HG02970 (cell line): ENCODE measurements at regions not wholly inside any gene's neighbourhood (a gene's known extent, or its start where the extent isn't known, plus 50 kb on each side); places are given as distances from the start of the nearest gene placed in this dataset.

Source experiments
- ATAC-seq: cut with Tn5 transposase; IDR thresholded peaks from one replicate; pipeline ENCODE4 v1.9.1; 2021; ENCODE audit warnings: mild to moderate bottlenecking, moderate library complexity, moderate number of reproducible peaks; ENCODE audit not compliant: unreplicated experiment, low FRiP score

GRCh38 chrX:25067271-25068172, 51.8 kb upstream of the ARX start:
- ATAC-seq, result no peak

- ATAC-seq, result no peak
Observed at GRCh38 chrX:25066131-25066530, 50.4 kb upstream of the ARX start.
